Body of pancreas (tissue), 4 donors: ENCODE measurements at regions not wholly inside any gene's neighbourhood (a gene's known extent, or its start where the extent isn't known, plus 50 kb on each side); places are given as distances from the start of the nearest gene placed in this dataset.

Experiments
- CTCF ChIP-seq, 7 experiments: fragments of 450-650 bp in 4 of 7; fragments of 200-600 bp in 3 of 7; sonication (generic) in 3 of 7; IDR thresholded peaks; one replicate each; pipeline ENCODE4 v1.5.1; 2016 to 2019; ENCODE audit warnings: antibody characterized with exemption in 7 of 7
- POLR2A ChIP-seq, 3 donors: fragments of 450-650 bp; IDR thresholded peaks; one replicate each; pipeline ENCODE4 v1.6.1; 2016; ENCODE audit warnings: antibody characterized with exemption in 3 of 3, mild to moderate bottlenecking in 2 of 3

DNA sequence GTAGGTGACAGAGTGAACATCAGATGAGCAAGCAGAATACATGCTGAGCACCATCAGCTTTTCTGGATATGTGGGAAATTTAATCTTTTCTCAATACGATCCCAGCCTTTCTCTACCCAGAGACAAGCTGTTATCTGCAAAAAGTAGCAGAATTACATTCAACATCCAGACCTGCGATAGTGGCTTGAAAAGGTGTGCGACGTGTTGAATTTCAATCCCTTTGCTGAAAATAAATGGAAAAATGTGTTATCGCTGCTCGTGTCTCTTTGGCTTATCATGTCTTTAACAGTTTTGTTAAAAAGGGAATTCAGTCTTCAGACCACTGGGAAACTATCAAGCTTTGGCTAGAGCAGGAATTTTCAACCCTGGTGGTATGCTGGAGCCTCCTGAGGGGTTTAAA, 98.8 kb upstream of the FAM20A start:
- TF ChIP-seq POLR2A (IDR thresholded peaks at IDR 0.05) (no peak), CTCF (IDR thresholded peaks at IDR 0.05) (no peak)
